Mesothelial cell of epicardium (in vitro differentiated cells): ENCODE measurements at regions not wholly inside any gene's neighbourhood (a gene's known extent, or its start where the extent isn't known, plus 50 kb on each side); places are given as distances from the start of the nearest gene placed in this dataset.
A peak's percentile ranks its signal among the peaks of the same experiment; 100 is the strongest.

ENCODE experiments used
- DNase-seq, 2 experiments: peaks; one replicate each; pipeline ENCODE4 v3.0.0; 2021; ENCODE audit warnings: low spot score in 2 of 2; ENCODE audit not compliant: unreplicated experiment in 2 of 2
- H3K27ac Mint-ChIP-seq: 2 replicates; pipeline ENCODE4 v1.8.0; 2021; ENCODE audit warnings: mixed read lengths
- H3K27me3 Mint-ChIP-seq: 2 replicates; pipeline ENCODE4 v1.8.0; 2021; ENCODE audit warnings: low read depth, mixed read lengths
- H3K36me3 Mint-ChIP-seq: 2 replicates; pipeline ENCODE4 v1.8.0; 2021; ENCODE audit warnings: mixed read lengths
- H3K4me1 Mint-ChIP-seq: 2 replicates; pipeline ENCODE4 v1.8.0; 2021; ENCODE audit warnings: mixed read lengths
- H3K4me3 Mint-ChIP-seq: 2 replicates; pipeline ENCODE4 v1.8.0; 2021; ENCODE audit warnings: mild to moderate bottlenecking, moderate library complexity, mixed read lengths
- H3K9me3 Mint-ChIP-seq: 2 replicates; pipeline ENCODE4 v1.8.0; 2021; ENCODE audit warnings: mixed read lengths
- CTCF ChIP-seq: fragments of 200-600 bp; sonication (generic); IDR thresholded peaks from one replicate; pipeline ENCODE4 v1.5.0; 2021; ENCODE audit warnings: antibody characterized with exemption; ENCODE audit not compliant: unreplicated experiment

- no peak for TF ChIP-seq CTCF
- no peak overlapping the region for H3K27ac Mint-ChIP-seq
- peak in 1 of 2 experiments; percentile 22 for DNase-seq
- peaks cover 19% of the 10 kb centered on the region for H3K4me1 Mint-ChIP-seq
- H3K4me3 Mint-ChIP-seq, result no peak overlapping the region
- no peaks in the 10 kb centered on the region for H3K36me3 Mint-ChIP-seq
- no peaks in the 10 kb centered on the region for H3K27me3 Mint-ChIP-seq
- H3K9me3 Mint-ChIP-seq, result peaks cover 4% of the 10 kb centered on the region
Measured at GRCh38 chr11:134862587-134863195, 450.6 kb upstream of the B3GAT1 start.

GRCh38 chr11:134862105-134862502, 450.1 kb upstream of the B3GAT1 start:
- H3K4me3 Mint-ChIP-seq, result no peak overlapping the region

GRCh38 chr11:134861490-134862104, 449.6 kb upstream of the B3GAT1 start:
- TF ChIP-seq CTCF, result peak; percentile 48
- Mint-ChIP-seq H3K4me3 (no peak overlapping the region), H3K9me3 (peaks cover 4% of the 10 kb centered on the region), H3K27me3 (no peaks in the 10 kb centered on the region), H3K4me1 (peaks cover 19% of the 10 kb centered on the region), H3K36me3 (no peaks in the 10 kb centered on the region), H3K27ac (no peak overlapping the region)
- no peak for DNase-seq

More at GRCh38 chr11:134862105-134862502, 450.1 kb upstream of the B3GAT1 start:
- no peak for TF ChIP-seq CTCF
- no peak for DNase-seq
- H3K27me3 Mint-ChIP-seq, result no peaks in the 10 kb centered on the region
- no peak overlapping the region for H3K27ac Mint-ChIP-seq
- H3K4me1 Mint-ChIP-seq, result peaks cover 19% of the 10 kb centered on the region
- no peaks in the 10 kb centered on the region for H3K36me3 Mint-ChIP-seq
- H3K9me3 Mint-ChIP-seq, result peaks cover 4% of the 10 kb centered on the region

- no peak for TF ChIP-seq CTCF
- peaks cover 39% of the 10 kb centered on the region for H3K4me1 Mint-ChIP-seq
- H3K27ac Mint-ChIP-seq, result no peak overlapping the region
- peak in 1 of 2 experiments; percentile 30 for DNase-seq
- no peaks in the 10 kb centered on the region for H3K36me3 Mint-ChIP-seq
- no peaks in the 10 kb centered on the region for H3K27me3 Mint-ChIP-seq
- no peak overlapping the region for H3K4me3 Mint-ChIP-seq
- H3K9me3 Mint-ChIP-seq, result peaks cover 4% of the 10 kb centered on the region
Measured at GRCh38 chr11:134858783-134859480, 446.9 kb upstream of the B3GAT1 start.

- Mint-ChIP-seq H3K4me1 (peaks cover 27% of the 10 kb centered on the region), H3K27me3 (no peaks in the 10 kb centered on the region), H3K9me3 (peaks cover 4% of the 10 kb centered on the region), H3K36me3 (no peaks in the 10 kb centered on the region), H3K4me3 (no peak overlapping the region), H3K27ac (no peak overlapping the region)
- DNase-seq, result peak in 1 of 2 experiments; percentile 6
- no peak for TF ChIP-seq CTCF
Measured at GRCh38 chr11:134857035-134857434, 445.0 kb upstream of the B3GAT1 start.
